Neural progenitor cell (in vitro differentiated cells): ENCODE measurements at regions not wholly inside any gene's neighbourhood (a gene's known extent, or its start where the extent isn't known, plus 50 kb on each side); places are given as distances from the start of the nearest gene placed in this dataset.

Source experiments
- DNase-seq: peaks from one replicate; pipeline ENCODE4 v3.0.0-alpha.2; 2016; ENCODE audit warnings: low spot score
- H2AFZ ChIP-seq: fragments of 200-600 bp; sonication (generic); replicated peaks from 2 replicates; pipeline ENCODE4 v1.6.1; 2016; ENCODE audit warnings: antibody characterized with exemption
- H3F3A ChIP-seq: fragments of 200-600 bp; sonication (generic); 2 replicates; pipeline ENCODE4 v1.6.1; 2016; ENCODE audit warnings: antibody characterized with exemption, low read depth
- H3K27ac ChIP-seq: fragments of 200-600 bp; sonication (generic); 2 replicates; pipeline ENCODE4 v1.5.1; 2016; ENCODE audit warnings: mild to moderate bottlenecking
- H3K27me3 ChIP-seq: fragments of 200-600 bp; sonication (generic); 2 replicates; pipeline ENCODE4 v1.6.1; 2016; ENCODE audit warnings: mild to moderate bottlenecking, moderate library complexity
- H3K36me3 ChIP-seq: fragments of 200-600 bp; sonication (generic); 2 replicates; pipeline ENCODE4 v1.5.1; 2016
- H3K4me1 ChIP-seq: fragments of 200-600 bp; sonication (generic); 2 replicates; pipeline ENCODE4 v1.6.1; 2016; ENCODE audit warnings: mixed run types
- H3K4me2 ChIP-seq: fragments of 200-600 bp; sonication (generic); 2 replicates; pipeline ENCODE4 v1.6.1; 2016
- H3K4me3 ChIP-seq: fragments of 200-600 bp; sonication (generic); 2 replicates; pipeline ENCODE4 v1.5.1; 2016
- H3K79me2 ChIP-seq: fragments of 200-600 bp; sonication (generic); 2 replicates; pipeline ENCODE4 v1.6.1; 2016; ENCODE audit warnings: low read depth
- H3K9ac ChIP-seq: fragments of 200-600 bp; sonication (generic); 2 replicates; pipeline ENCODE4 v1.6.1; 2016
- H3K9me3 ChIP-seq: fragments of 200-600 bp; sonication (generic); 2 replicates; pipeline ENCODE4 v1.5.1; 2016; ENCODE audit warnings: low read depth
- H4K20me1 ChIP-seq: fragments of 200-600 bp; sonication (generic); 2 replicates; pipeline ENCODE4 v1.6.1; 2016; ENCODE audit warnings: low read depth
- H3K27ac Mint-ChIP-seq: 3 replicates; pipeline ENCODE4 v1.8.0; 2021; ENCODE audit warnings: mixed read lengths
- H3K27me3 Mint-ChIP-seq: 2 replicates; pipeline ENCODE4 v1.8.0; 2022; ENCODE audit warnings: low read depth, mild to moderate bottlenecking, inconsistent platforms, moderate library complexity, mixed read lengths; ENCODE audit not compliant: insufficient read depth
- H3K36me3 Mint-ChIP-seq: 3 replicates; pipeline ENCODE4 v1.8.0; 2021; ENCODE audit warnings: mixed read lengths
- H3K4me1 Mint-ChIP-seq: 3 replicates; pipeline ENCODE4 v1.8.0; 2021; ENCODE audit warnings: mixed read lengths
- H3K4me3 Mint-ChIP-seq: 3 replicates; pipeline ENCODE4 v1.8.0; 2021; ENCODE audit warnings: mild to moderate bottlenecking, moderate library complexity, mixed read lengths
- H3K9me3 Mint-ChIP-seq: 3 replicates; pipeline ENCODE4 v1.8.0; 2020; ENCODE audit warnings: mixed read lengths
- EZH2 ChIP-seq: fragments of 200-600 bp; sonication (generic); IDR thresholded peaks from 2 replicates; pipeline ENCODE4 v1.6.1; 2017; ENCODE audit warnings: antibody characterized with exemption, mild to moderate bottlenecking, moderate library complexity
- EZH2phosphoT487 ChIP-seq: fragments of 200-600 bp; sonication (generic); IDR thresholded peaks from 2 replicates; pipeline ENCODE4 v1.6.1; 2017; ENCODE audit warnings: antibody characterized with exemption
- TF ChIP-seq, protein P1 (sequence below): fragments of 200-600 bp; sonication (generic); IDR thresholded peaks from 2 replicates; pipeline ENCODE4 v1.5.1; 2017; ENCODE audit warnings: antibody characterized with exemption, mild to moderate bottlenecking

DNA sequence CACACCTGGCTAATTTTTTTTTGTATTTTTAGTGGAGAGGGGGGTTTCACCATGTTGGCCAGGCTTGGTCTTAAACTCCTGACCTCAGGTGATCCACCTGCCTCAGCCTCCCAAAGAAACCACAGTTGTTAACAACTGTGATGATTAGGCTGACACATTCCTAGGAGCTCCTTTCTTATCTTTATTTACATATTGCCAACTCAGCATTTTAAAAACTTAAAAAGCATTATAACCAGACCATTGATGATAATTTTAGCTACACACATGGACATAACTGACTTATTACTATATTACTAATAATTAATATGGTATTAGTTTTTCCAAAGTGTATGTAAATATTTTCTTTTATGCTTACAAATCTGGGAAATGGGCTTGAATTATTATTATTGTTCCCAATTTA, 82.9 kb upstream of the FAT3 start:
- H3K4me3 ChIP-seq, result no peak overlapping the region
- Mint-ChIP-seq H3K27me3 (no peaks in the 10 kb centered on the region), H3K27ac (no peak overlapping the region), H3K4me1 (no peaks in the 10 kb centered on the region), H3K9me3 (no peaks in the 10 kb centered on the region), H3K36me3 (no peaks in the 10 kb centered on the region), H3K4me3 (no peak overlapping the region)
- no peaks in the 10 kb centered on the region for H3K36me3 ChIP-seq
- no peaks in the 10 kb centered on the region for H3K27me3 ChIP-seq
- no peaks in the 10 kb centered on the region for H3K4me1 ChIP-seq
- no peak overlapping the region for H3K27ac ChIP-seq
- no peak overlapping the region for H2AFZ ChIP-seq
- no peaks in the 10 kb centered on the region for H3F3A ChIP-seq
- H3K9ac ChIP-seq, result no peak overlapping the region
- H3K79me2 ChIP-seq, result no peaks in the 10 kb centered on the region
- DNase-seq, result no peak
- H4K20me1 ChIP-seq, result no peaks in the 10 kb centered on the region
- H3K4me2 ChIP-seq, result no peak overlapping the region
- no peaks in the 10 kb centered on the region for H3K9me3 ChIP-seq
- TF ChIP-seq EZH2phosphoT487 (no peak), EZH2 (no peak)
- TF ChIP-seq, protein P1, sequence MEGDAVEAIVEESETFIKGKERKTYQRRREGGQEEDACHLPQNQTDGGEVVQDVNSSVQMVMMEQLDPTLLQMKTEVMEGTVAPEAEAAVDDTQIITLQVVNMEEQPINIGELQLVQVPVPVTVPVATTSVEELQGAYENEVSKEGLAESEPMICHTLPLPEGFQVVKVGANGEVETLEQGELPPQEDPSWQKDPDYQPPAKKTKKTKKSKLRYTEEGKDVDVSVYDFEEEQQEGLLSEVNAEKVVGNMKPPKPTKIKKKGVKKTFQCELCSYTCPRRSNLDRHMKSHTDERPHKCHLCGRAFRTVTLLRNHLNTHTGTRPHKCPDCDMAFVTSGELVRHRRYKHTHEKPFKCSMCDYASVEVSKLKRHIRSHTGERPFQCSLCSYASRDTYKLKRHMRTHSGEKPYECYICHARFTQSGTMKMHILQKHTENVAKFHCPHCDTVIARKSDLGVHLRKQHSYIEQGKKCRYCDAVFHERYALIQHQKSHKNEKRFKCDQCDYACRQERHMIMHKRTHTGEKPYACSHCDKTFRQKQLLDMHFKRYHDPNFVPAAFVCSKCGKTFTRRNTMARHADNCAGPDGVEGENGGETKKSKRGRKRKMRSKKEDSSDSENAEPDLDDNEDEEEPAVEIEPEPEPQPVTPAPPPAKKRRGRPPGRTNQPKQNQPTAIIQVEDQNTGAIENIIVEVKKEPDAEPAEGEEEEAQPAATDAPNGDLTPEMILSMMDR, result no peak

DNA sequence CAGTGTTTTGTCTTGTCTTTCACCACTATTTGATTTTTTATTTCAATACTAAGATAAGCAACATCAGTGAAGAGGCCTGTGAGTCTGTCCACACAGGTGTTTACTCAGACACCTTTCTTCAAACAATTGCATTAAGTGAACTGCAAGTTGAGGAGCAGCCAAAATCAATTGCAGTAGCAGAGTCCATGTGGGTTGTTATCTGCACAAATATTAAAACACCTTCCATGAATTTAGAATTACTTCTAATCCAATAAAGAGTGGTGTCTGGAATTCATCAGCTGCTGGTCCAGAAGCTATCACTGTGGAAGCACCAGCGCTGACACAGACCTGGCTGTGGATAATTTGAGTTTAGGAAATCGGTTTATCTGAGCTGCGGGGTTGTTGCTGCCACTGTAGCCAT, 83.5 kb upstream of the FAT3 start:
- no peak overlapping the region for H2AFZ ChIP-seq
- no peaks in the 10 kb centered on the region for H3K27me3 Mint-ChIP-seq
- no peak overlapping the region for H3K27ac Mint-ChIP-seq
- no peaks in the 10 kb centered on the region for H3K27me3 ChIP-seq
- no peaks in the 10 kb centered on the region for H3K4me1 Mint-ChIP-seq
- no peaks in the 10 kb centered on the region for H3K36me3 ChIP-seq
- no peak overlapping the region for H3K9ac ChIP-seq
- H3K79me2 ChIP-seq, result no peaks in the 10 kb centered on the region
- DNase-seq, result no peak
- no peaks in the 10 kb centered on the region for H3K9me3 Mint-ChIP-seq
- no peak overlapping the region for H3K4me2 ChIP-seq
- H3K4me3 Mint-ChIP-seq, result no peak overlapping the region
- no peaks in the 10 kb centered on the region for H4K20me1 ChIP-seq
- no peak overlapping the region for H3K4me3 ChIP-seq
- H3K4me1 ChIP-seq, result no peaks in the 10 kb centered on the region
- H3F3A ChIP-seq, result no peaks in the 10 kb centered on the region
- H3K9me3 ChIP-seq, result no peaks in the 10 kb centered on the region
- no peaks in the 10 kb centered on the region for H3K36me3 Mint-ChIP-seq
- TF ChIP-seq EZH2phosphoT487 (no peak), EZH2 (no peak)
- TF ChIP-seq, protein P1, result no peak
- H3K27ac ChIP-seq, result no peak overlapping the region

DNA sequence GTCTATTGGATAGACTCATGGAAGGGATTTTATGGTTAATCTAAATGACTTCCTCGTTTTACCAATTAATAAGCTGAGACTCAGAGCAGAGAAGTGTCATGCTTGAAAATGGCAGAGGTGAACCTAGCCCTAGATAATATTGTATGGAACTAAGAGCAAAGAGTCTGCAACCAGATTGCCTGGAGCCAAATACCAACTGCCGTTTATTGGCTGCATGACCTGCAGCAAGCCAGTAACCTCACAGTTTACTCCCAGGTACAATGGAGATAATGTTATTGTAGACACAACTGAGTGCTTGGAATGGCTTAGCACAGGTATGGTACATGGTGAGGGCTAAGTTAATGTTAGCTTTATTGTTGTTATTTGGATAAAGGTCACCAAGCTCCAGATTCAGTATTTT, 84.6 kb upstream of the FAT3 start:
- no peak for DNase-seq
- H3K36me3 Mint-ChIP-seq, result no peaks in the 10 kb centered on the region

More for the DNA sequence above, 84.6 kb upstream of the FAT3 start:
- Histone ChIP-seq H3K4me2 (no peak overlapping the region), H3K27ac (no peak overlapping the region), H4K20me1 (no peaks in the 10 kb centered on the region), H3F3A (no peaks in the 10 kb centered on the region), H3K79me2 (no peaks in the 10 kb centered on the region), H3K4me3 (no peak overlapping the region), H3K9me3 (no peaks in the 10 kb centered on the region), H3K27me3 (no peaks in the 10 kb centered on the region), H3K4me1 (no peaks in the 10 kb centered on the region), H2AFZ (no peak overlapping the region), H3K9ac (no peak overlapping the region), H3K36me3 (no peaks in the 10 kb centered on the region)
- H3K4me3 Mint-ChIP-seq, result no peak overlapping the region
- no peaks in the 10 kb centered on the region for H3K4me1 Mint-ChIP-seq
- TF ChIP-seq, protein P1, result no peak
- TF ChIP-seq EZH2phosphoT487, result no peak
- TF ChIP-seq EZH2, result no peak
- H3K9me3 Mint-ChIP-seq, result no peaks in the 10 kb centered on the region
- H3K27ac Mint-ChIP-seq, result no peak overlapping the region
- no peaks in the 10 kb centered on the region for H3K27me3 Mint-ChIP-seq
